ENCODE measurements at regions not wholly inside any gene's neighbourhood (a gene's known extent, or its start where the extent isn't known, plus 50 kb on each side); places are given as distances from the start of the nearest gene placed in this dataset.

DNA sequence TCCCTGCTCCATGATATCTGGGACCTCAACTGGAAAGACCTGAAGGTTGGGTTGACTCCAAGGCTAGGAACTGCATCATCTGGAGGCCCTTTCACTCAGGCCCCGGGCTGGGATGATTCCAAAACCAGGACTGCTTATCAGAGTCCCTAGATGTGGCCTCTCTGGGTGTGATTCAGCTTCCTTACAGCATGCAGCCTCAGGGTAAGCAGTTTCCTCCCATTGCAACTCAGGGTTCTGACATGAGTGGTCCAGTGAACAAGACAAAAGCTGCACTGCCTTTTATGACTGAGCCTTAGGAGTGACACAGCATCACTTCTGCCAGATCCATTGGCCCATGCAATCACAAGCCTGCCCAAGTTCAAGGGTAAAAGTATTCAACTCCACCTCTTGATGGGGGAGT lies 502.8 kb downstream of the COG6 start:
- no peak for DNase-seq (ENCODE audit: extremely low spot score, unreplicated experiment)
- H3K27me3 Mint-ChIP-seq (ENCODE audit: unreplicated experiment) = no peaks in the 10 kb centered on the region
- TF ChIP-seq, protein P1, sequence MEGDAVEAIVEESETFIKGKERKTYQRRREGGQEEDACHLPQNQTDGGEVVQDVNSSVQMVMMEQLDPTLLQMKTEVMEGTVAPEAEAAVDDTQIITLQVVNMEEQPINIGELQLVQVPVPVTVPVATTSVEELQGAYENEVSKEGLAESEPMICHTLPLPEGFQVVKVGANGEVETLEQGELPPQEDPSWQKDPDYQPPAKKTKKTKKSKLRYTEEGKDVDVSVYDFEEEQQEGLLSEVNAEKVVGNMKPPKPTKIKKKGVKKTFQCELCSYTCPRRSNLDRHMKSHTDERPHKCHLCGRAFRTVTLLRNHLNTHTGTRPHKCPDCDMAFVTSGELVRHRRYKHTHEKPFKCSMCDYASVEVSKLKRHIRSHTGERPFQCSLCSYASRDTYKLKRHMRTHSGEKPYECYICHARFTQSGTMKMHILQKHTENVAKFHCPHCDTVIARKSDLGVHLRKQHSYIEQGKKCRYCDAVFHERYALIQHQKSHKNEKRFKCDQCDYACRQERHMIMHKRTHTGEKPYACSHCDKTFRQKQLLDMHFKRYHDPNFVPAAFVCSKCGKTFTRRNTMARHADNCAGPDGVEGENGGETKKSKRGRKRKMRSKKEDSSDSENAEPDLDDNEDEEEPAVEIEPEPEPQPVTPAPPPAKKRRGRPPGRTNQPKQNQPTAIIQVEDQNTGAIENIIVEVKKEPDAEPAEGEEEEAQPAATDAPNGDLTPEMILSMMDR (IDR thresholded peaks at IDR 0.05) = no peak
- no peaks in the 10 kb centered on the region for H3K9me3 Mint-ChIP-seq (ENCODE audit: unreplicated experiment)
- no peak overlapping the region for H3K4me3 Mint-ChIP-seq (ENCODE audit: unreplicated experiment)
- no peak overlapping the region for H3K27ac Mint-ChIP-seq (ENCODE audit: unreplicated experiment)
- no peaks in the 10 kb centered on the region for H3K36me3 Mint-ChIP-seq (ENCODE audit: unreplicated experiment)
- peaks cover 7% of the 10 kb centered on the region for H3K4me1 Mint-ChIP-seq (ENCODE audit: unreplicated experiment)

DNA sequence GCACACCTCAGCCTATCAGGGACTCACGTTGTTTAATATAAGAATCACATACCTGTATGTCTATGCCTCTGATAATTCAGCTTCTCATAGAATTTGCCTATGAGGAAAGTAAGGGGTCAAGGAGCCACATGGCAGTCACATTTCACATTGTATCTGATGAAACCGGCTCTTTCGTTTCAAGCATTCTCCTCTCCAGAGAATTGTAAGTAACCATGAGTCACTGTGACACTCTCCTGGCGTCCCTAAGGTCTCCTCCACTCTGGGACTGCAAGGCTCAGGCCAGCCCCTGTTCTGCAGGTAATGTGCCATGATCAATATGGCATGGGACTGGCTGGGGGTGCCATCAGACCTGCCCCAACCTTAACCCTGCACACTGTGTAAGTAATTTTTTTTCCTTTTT lies 503.3 kb downstream of the COG6 start:
- Mint-ChIP-seq H3K27me3 (ENCODE audit: unreplicated experiment) (no peaks in the 10 kb centered on the region), H3K4me1 (ENCODE audit: unreplicated experiment) (peaks cover 10% of the 10 kb centered on the region), H3K4me3 (ENCODE audit: unreplicated experiment) (no peak overlapping the region), H3K27ac (ENCODE audit: unreplicated experiment) (no peak overlapping the region), H3K9me3 (ENCODE audit: unreplicated experiment) (no peaks in the 10 kb centered on the region), H3K36me3 (ENCODE audit: unreplicated experiment) (no peaks in the 10 kb centered on the region)
- TF ChIP-seq, protein P1 (IDR thresholded peaks at IDR 0.05) = no peak
- no peak for DNase-seq (ENCODE audit: extremely low spot score, unreplicated experiment)

DNA sequence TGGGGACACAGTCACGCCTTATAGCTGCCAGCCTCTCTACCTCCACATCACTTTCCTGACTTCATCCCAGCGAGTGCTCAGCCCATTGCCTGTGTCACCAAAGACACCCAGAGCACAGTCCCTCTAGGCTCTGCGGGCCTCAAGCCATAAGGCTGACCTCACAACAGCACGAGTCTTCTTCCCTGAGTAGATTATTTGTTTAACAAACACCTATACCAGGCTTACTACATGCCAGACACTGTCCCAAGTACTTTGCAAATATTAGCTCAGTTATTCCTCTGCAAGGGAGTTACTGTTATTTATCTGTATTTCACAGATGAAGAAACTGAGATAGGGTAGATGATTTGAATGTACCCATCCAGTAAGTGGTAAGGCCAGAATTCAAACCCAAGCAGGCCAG lies 504.3 kb downstream of the COG6 start:
- no peaks in the 10 kb centered on the region for H3K36me3 Mint-ChIP-seq (ENCODE audit: unreplicated experiment)
- H3K4me3 Mint-ChIP-seq (ENCODE audit: unreplicated experiment) = no peak overlapping the region
- H3K4me1 Mint-ChIP-seq (ENCODE audit: unreplicated experiment) = peaks cover 17% of the 10 kb centered on the region
- no peak for DNase-seq (ENCODE audit: extremely low spot score, unreplicated experiment)
- no peaks in the 10 kb centered on the region for H3K9me3 Mint-ChIP-seq (ENCODE audit: unreplicated experiment)
- H3K27ac Mint-ChIP-seq (ENCODE audit: unreplicated experiment) = no peak overlapping the region
- TF ChIP-seq, protein P1 (IDR thresholded peaks at IDR 0.05) = no peak
- H3K27me3 Mint-ChIP-seq (ENCODE audit: unreplicated experiment) = no peaks in the 10 kb centered on the region

DNA sequence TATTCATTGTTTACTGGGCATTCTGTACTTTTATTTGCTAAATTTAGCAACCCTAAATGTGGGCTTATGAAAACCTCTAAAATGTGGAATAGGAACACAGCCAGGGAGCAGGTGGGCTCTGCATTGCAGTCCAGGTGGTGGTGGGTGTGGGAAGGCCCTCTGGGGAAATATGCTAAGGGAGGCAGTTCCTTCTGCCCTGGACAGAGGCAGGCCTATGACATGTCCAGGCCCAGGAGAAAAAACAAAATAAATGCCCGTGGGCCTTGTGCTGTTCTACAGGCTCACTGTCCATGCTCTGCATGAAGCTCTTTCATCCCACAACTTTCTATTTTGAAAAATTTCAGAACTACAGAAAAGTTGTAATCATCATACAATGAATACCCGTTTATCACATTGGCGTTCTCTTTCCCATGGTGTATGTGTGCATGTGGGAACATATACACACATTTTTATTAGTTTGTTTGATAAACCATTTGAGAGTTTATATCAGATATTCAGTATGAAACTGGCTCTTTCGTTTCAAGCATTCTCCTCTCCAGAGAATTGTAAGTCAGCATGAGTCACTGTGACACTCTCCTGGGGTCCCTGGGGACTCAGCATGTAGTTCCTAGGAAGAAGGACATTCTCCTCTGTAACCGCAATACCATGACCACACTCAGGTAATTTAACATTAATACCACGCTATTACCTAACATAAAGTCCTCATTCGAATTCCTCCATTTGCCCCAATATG lies 505.3 kb downstream of the COG6 start:
- no peaks in the 10 kb centered on the region for H3K36me3 Mint-ChIP-seq (ENCODE audit: unreplicated experiment)
- TF ChIP-seq, protein P1 (IDR thresholded peaks at IDR 0.05) = no peak

DNA sequence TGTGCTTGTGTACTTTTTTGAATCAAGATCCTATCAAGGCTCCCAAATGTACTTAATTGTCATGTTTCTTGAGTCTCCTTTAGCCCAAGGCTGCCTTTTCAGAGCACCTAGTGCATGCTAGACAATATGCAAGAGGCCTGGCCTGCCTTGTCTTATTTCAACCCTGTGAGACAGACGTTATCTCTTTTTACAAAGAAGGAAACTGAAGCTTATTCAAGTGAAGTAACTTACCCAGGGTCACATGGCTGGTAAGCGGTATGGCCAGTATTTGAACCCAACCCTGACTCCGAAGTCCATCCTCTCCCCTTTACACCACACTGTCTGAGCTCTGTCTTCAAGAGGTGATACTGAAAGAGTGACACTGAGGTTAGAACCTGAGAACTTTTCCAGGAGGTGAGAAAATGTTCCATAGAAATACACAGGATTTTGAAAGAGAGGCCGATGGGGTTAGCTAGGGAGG lies 505.1 kb downstream of the FOXO1 start:
- Mint-ChIP-seq H3K36me3 (ENCODE audit: unreplicated experiment) (no peaks in the 10 kb centered on the region), H3K4me3 (ENCODE audit: unreplicated experiment) (no peak overlapping the region), H3K4me1 (ENCODE audit: unreplicated experiment) (peaks cover 21% of the 10 kb centered on the region), H3K27ac (ENCODE audit: unreplicated experiment) (no peak overlapping the region), H3K9me3 (ENCODE audit: unreplicated experiment) (no peaks in the 10 kb centered on the region), H3K27me3 (ENCODE audit: unreplicated experiment) (peaks cover 6% of the 10 kb centered on the region)
- TF ChIP-seq, protein P1 (IDR thresholded peaks at IDR 0.05) = no peak
- DNase-seq (ENCODE audit: extremely low spot score, unreplicated experiment) = no peak

More for the DNA sequence above, 505.3 kb downstream of the COG6 start:
- Mint-ChIP-seq H3K27me3 (ENCODE audit: unreplicated experiment) (peaks cover 4% of the 10 kb centered on the region), H3K4me1 (ENCODE audit: unreplicated experiment) (peaks cover 21% of the 10 kb centered on the region), H3K9me3 (ENCODE audit: unreplicated experiment) (no peaks in the 10 kb centered on the region), H3K27ac (ENCODE audit: unreplicated experiment) (no peak overlapping the region), H3K4me3 (ENCODE audit: unreplicated experiment) (no peak overlapping the region)
- no peak for DNase-seq (ENCODE audit: extremely low spot score, unreplicated experiment)
